Smooth muscle cell (in vitro differentiated cells): ENCODE measurements at regions not wholly inside any gene's neighbourhood (a gene's known extent, or its start where the extent isn't known, plus 50 kb on each side); places are given as distances from the start of the nearest gene placed in this dataset.

Source experiments
- DNase-seq: peaks from one replicate; lab custom pipeline; 2025; ENCODE audit not compliant: unreplicated experiment; lab: John Stamatoyannopoulos, UW
- H2AFZ ChIP-seq: fragments of 200-600 bp; sonication (generic); 2 replicates; pipeline ENCODE4 v1.6.0; 2016; ENCODE audit warnings: antibody characterized with exemption, low read depth, mild to moderate bottlenecking
- H3F3A ChIP-seq: fragments of 200-600 bp; sonication (generic); 2 replicates; pipeline ENCODE4 v1.6.0; 2017; ENCODE audit warnings: antibody characterized with exemption, low read depth
- H3K27ac ChIP-seq: fragments of 200-600 bp; sonication (generic); 2 replicates; pipeline ENCODE4 v1.5.1; 2016; ENCODE audit warnings: low read depth, mild to moderate bottlenecking
- H3K27me3 ChIP-seq: fragments of 200-600 bp; sonication (generic); 2 replicates; pipeline ENCODE4 v1.6.1; 2016; ENCODE audit warnings: low read depth, mild to moderate bottlenecking
- H3K36me3 ChIP-seq: fragments of 200-600 bp; sonication (generic); 2 replicates; pipeline ENCODE4 v1.5.1; 2016; ENCODE audit warnings: low read depth
- H3K4me1 ChIP-seq: fragments of 200-600 bp; sonication (generic); 2 replicates; pipeline ENCODE4 v1.5.1; 2016; ENCODE audit warnings: low read depth
- H3K4me2 ChIP-seq: fragments of 200-600 bp; sonication (generic); 2 replicates; pipeline ENCODE4 v1.6.0; 2016; ENCODE audit warnings: mild to moderate bottlenecking
- H3K4me3 ChIP-seq: fragments of 200-600 bp; sonication (generic); 2 replicates; pipeline ENCODE4 v1.5.1; 2016; ENCODE audit warnings: mild to moderate bottlenecking
- H3K79me2 ChIP-seq: fragments of 200-600 bp; sonication (generic); 2 replicates; pipeline ENCODE4 v1.6.0; 2016; ENCODE audit warnings: low read depth, mild to moderate bottlenecking
- H3K9ac ChIP-seq: fragments of 200-600 bp; sonication (generic); 2 replicates; pipeline ENCODE4 v1.6.0; 2016; ENCODE audit warnings: low read depth
- H3K9me3 ChIP-seq: fragments of 200-600 bp; sonication (generic); replicated peaks from 2 replicates; pipeline ENCODE4 v1.5.1; 2016; ENCODE audit warnings: low read depth
- H4K20me1 ChIP-seq: fragments of 200-600 bp; sonication (generic); 2 replicates; pipeline ENCODE4 v1.6.0; 2016; ENCODE audit warnings: low read depth
- WGBS: methylation state at CpG from one replicate; pipeline ENCODE4 v1.1.7; 2016; ENCODE audit warnings: low lambda C conversion rate; 5-methylcytosine and 5-hydroxymethylcytosine counted together
- TF ChIP-seq, protein P1 (sequence below): fragments of 200-600 bp; sonication (generic); IDR thresholded peaks from 2 replicates; pipeline ENCODE4 v1.5.1; 2017; ENCODE audit warnings: borderline replicate concordance, mild to moderate bottlenecking, antibody characterized with exemption; ENCODE audit not compliant: insufficient read depth, poor library complexity, severe bottlenecking

DNA sequence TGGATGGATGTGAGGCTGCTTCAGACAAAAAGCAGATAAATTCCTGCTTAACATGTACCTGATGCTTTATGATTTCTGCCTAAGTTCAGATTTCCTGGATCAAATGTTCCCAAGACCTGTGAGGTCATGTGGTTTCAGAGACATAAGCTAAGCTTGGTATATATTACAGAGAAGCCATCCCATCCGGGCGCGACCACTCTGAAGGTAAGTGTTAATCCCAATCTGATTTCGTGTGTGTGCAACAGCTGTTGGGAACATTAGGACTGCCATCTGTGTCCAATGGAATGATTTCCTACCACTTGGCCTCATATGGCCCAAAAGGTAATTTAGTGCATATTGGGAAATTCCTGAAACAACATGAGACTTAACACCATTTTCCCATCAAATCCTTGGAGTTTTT lies 199.1 kb downstream of the HS3ST3B1 start:
- Histone ChIP-seq H3K79me2 (no peaks in the 10 kb centered on the region), H3K4me1 (no peaks in the 10 kb centered on the region), H3K9ac (no peak overlapping the region), H3K27me3 (no peaks in the 10 kb centered on the region), H3K36me3 (no peaks in the 10 kb centered on the region), H3K27ac (no peak overlapping the region), H2AFZ (no peak overlapping the region), H3K4me3 (no peak overlapping the region), H3K4me2 (no peak overlapping the region), H3K9me3 (no peaks in the 10 kb centered on the region), H3F3A (peaks cover 5% of the 10 kb centered on the region), H4K20me1 (no peaks in the 10 kb centered on the region)
- WGBS, result 66% methylated on average over 4 of the region's 4 CpGs
- TF ChIP-seq, protein P1, sequence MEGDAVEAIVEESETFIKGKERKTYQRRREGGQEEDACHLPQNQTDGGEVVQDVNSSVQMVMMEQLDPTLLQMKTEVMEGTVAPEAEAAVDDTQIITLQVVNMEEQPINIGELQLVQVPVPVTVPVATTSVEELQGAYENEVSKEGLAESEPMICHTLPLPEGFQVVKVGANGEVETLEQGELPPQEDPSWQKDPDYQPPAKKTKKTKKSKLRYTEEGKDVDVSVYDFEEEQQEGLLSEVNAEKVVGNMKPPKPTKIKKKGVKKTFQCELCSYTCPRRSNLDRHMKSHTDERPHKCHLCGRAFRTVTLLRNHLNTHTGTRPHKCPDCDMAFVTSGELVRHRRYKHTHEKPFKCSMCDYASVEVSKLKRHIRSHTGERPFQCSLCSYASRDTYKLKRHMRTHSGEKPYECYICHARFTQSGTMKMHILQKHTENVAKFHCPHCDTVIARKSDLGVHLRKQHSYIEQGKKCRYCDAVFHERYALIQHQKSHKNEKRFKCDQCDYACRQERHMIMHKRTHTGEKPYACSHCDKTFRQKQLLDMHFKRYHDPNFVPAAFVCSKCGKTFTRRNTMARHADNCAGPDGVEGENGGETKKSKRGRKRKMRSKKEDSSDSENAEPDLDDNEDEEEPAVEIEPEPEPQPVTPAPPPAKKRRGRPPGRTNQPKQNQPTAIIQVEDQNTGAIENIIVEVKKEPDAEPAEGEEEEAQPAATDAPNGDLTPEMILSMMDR, result no peak
- no peak for DNase-seq

DNA sequence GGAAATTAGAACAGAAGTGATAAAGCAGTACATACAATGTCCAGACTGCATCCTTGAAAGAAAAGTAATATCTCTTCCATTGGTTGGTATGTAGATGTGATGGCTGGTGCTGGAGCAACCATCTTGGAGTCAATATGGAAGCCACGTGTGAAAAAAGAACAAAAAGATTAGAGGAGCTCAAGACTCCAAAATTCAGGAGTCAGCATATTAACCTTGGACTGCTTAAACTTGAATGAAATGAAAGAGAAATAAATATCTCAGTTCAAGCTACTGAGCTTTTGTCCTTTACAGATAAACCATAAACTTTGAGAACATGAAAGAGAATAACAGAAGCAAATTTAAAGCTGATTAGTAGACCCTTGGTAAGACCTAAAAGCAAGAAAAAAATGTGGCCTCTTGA lies 197.9 kb downstream of the HS3ST3B1 start:
- no peak overlapping the region for H3K4me2 ChIP-seq
- TF ChIP-seq, protein P1, result no peak
- no peaks in the 10 kb centered on the region for H3K36me3 ChIP-seq
- no peak for DNase-seq
- H3K27me3 ChIP-seq, result no peaks in the 10 kb centered on the region
- H3K9me3 ChIP-seq, result no peaks in the 10 kb centered on the region
- no peaks in the 10 kb centered on the region for H4K20me1 ChIP-seq
- no peak overlapping the region for H2AFZ ChIP-seq
- no peaks in the 10 kb centered on the region for H3K4me1 ChIP-seq
- H3K27ac ChIP-seq, result no peak overlapping the region
- H3F3A ChIP-seq, result peaks cover 5% of the 10 kb centered on the region
- no peak overlapping the region for H3K4me3 ChIP-seq
- H3K79me2 ChIP-seq, result no peaks in the 10 kb centered on the region
- no peak overlapping the region for H3K9ac ChIP-seq
- 100% methylated on average over 1 of the region's 1 CpG for WGBS

- no peak for DNase-seq
- Histone ChIP-seq H3F3A (peaks cover 5% of the 10 kb centered on the region), H3K9ac (no peak overlapping the region), H3K9me3 (no peaks in the 10 kb centered on the region), H3K4me3 (no peak overlapping the region), H3K4me2 (no peak overlapping the region), H4K20me1 (no peaks in the 10 kb centered on the region), H3K79me2 (no peaks in the 10 kb centered on the region), H3K36me3 (no peaks in the 10 kb centered on the region), H3K4me1 (no peaks in the 10 kb centered on the region), H3K27me3 (no peaks in the 10 kb centered on the region), H2AFZ (no peak overlapping the region), H3K27ac (no peak overlapping the region)
- TF ChIP-seq, protein P1, result no peak
- 80% methylated on average over 4 of the region's 4 CpGs for WGBS
Observed at GRCh38 chr17:14494161-14494560, 193.3 kb downstream of the HS3ST3B1 start.

GRCh38 chr17:14489986-14490385 lies 189.1 kb downstream of the HS3ST3B1 start:
- Histone ChIP-seq H3K4me3 (no peak overlapping the region), H3F3A (no peaks in the 10 kb centered on the region), H4K20me1 (no peaks in the 10 kb centered on the region), H3K9me3 (no peaks in the 10 kb centered on the region), H3K27me3 (no peaks in the 10 kb centered on the region), H3K27ac (no peak overlapping the region), H3K4me1 (no peaks in the 10 kb centered on the region), H3K4me2 (no peak overlapping the region), H3K79me2 (no peaks in the 10 kb centered on the region), H3K9ac (no peak overlapping the region), H2AFZ (no peak overlapping the region), H3K36me3 (no peaks in the 10 kb centered on the region)
- WGBS, result 64% methylated on average over 2 of the region's 2 CpGs
- DNase-seq, result no peak
- TF ChIP-seq, protein P1, result no peak
